IPS-20b (cell line): ENCODE measurements at regions not wholly inside any gene's neighbourhood (a gene's known extent, or its start where the extent isn't known, plus 50 kb on each side); places are given as distances from the start of the nearest gene placed in this dataset.

Source experiments
- H3K27ac ChIP-seq: one replicate; pipeline ENCODE4 v1.5.1; 2013; ENCODE audit warnings: low read length
- H3K27me3 ChIP-seq: 2 replicates; pipeline ENCODE4 v1.6.1; 2013; ENCODE audit warnings: mild to moderate bottlenecking, low read length, inconsistent platforms; ENCODE audit not compliant: insufficient read depth
- H3K36me3 ChIP-seq: 2 replicates; pipeline ENCODE4 v1.6.1; 2013; ENCODE audit warnings: low read depth, mild to moderate bottlenecking, inconsistent platforms, low read length, moderate library complexity; ENCODE audit not compliant: insufficient read depth
- H3K4me1 ChIP-seq: 2 replicates; pipeline ENCODE4 v1.6.1; 2013; ENCODE audit warnings: mild to moderate bottlenecking, control low read depth, inconsistent platforms, low read length, moderate library complexity; ENCODE audit not compliant: insufficient read depth
- H3K4me3 ChIP-seq: 2 replicates; pipeline ENCODE4 v1.5.1; 2013; ENCODE audit warnings: mild to moderate bottlenecking, low read length, inconsistent platforms
- H3K9ac ChIP-seq: 2 replicates; pipeline ENCODE4 v1.6.1; 2013; ENCODE audit warnings: low read depth, mild to moderate bottlenecking, inconsistent platforms, low read length, moderate library complexity
- H3K9me3 ChIP-seq: 2 replicates; pipeline ENCODE4 v1.6.1; 2013; ENCODE audit warnings: mild to moderate bottlenecking, low read depth, low read length, inconsistent platforms; ENCODE audit not compliant: insufficient read depth

GRCh38 chr2:120785228-120785966, 49.7 kb downstream of the GLI2 start:
- Histone ChIP-seq H3K27ac (peak overlapping the region; percentile 86), H3K4me1 (peaks cover 45% of the 10 kb centered on the region)

GRCh38 chr2:120786038-120786960, 50.6 kb downstream of the GLI2 start:
- Histone ChIP-seq H3K4me1 (peaks cover 47% of the 10 kb centered on the region), H3K9me3 (no peaks in the 10 kb centered on the region), H3K9ac (peak overlapping the region; percentile 62; the same call in 1 of the 2 replicates), H3K27ac (peak overlapping the region; percentile 86), H3K4me3 (peak overlapping the region; percentile 35; the same call in 1 of the 2 replicates), H3K27me3 (no peaks in the 10 kb centered on the region), H3K36me3 (no peaks in the 10 kb centered on the region)

More at GRCh38 chr2:120785228-120785966, 49.7 kb downstream of the GLI2 start:
- H3K27me3 ChIP-seq, result no peaks in the 10 kb centered on the region
- H3K4me3 ChIP-seq, result peak overlapping the region; percentile 22; the same call in 1 of the 2 replicates
- no peaks in the 10 kb centered on the region for H3K36me3 ChIP-seq
- H3K9me3 ChIP-seq, result no peaks in the 10 kb centered on the region
- peak overlapping the region; percentile 62; the same call in 1 of the 2 replicates for H3K9ac ChIP-seq

GRCh38 chr2:120787111-120787821, 51.6 kb downstream of the GLI2 start:
- H3K4me1 ChIP-seq, result peaks cover 56% of the 10 kb centered on the region
- peak overlapping the region; percentile 16 for H3K27ac ChIP-seq

GRCh38 chr2:120787822-120788700, 52.4 kb downstream of the GLI2 start:
- Histone ChIP-seq H3K9me3 (no peaks in the 10 kb centered on the region), H3K4me3 (no peak overlapping the region), H3K27me3 (no peaks in the 10 kb centered on the region), H3K36me3 (no peaks in the 10 kb centered on the region), H3K9ac (peak overlapping the region; percentile 23), H3K4me1 (peaks cover 55% of the 10 kb centered on the region), H3K27ac (peak overlapping the region; percentile 16)

More at GRCh38 chr2:120787111-120787821, 51.6 kb downstream of the GLI2 start:
- Histone ChIP-seq H3K36me3 (no peaks in the 10 kb centered on the region), H3K27me3 (no peaks in the 10 kb centered on the region), H3K4me3 (peak overlapping the region; percentile 35; the same call in 1 of the 2 replicates), H3K9ac (peak overlapping the region; percentile 23), H3K9me3 (no peaks in the 10 kb centered on the region)

- Histone ChIP-seq H3K9ac (no peak overlapping the region; the same call in 1 of the 2 replicates), H3K27me3 (no peaks in the 10 kb centered on the region), H3K9me3 (no peaks in the 10 kb centered on the region), H3K4me1 (peaks cover 34% of the 10 kb centered on the region), H3K27ac (no peak overlapping the region), H3K4me3 (no peak overlapping the region), H3K36me3 (no peaks in the 10 kb centered on the region)
Observed at GRCh38 chr2:120791243-120791961, 55.7 kb downstream of the GLI2 start.

- H3K4me3 ChIP-seq, result no peak overlapping the region
- no peaks in the 10 kb centered on the region for H3K27me3 ChIP-seq
- peaks cover 31% of the 10 kb centered on the region for H3K4me1 ChIP-seq
- H3K27ac ChIP-seq, result no peak overlapping the region
- no peaks in the 10 kb centered on the region for H3K9me3 ChIP-seq
- no peaks in the 10 kb centered on the region for H3K36me3 ChIP-seq
- no peak overlapping the region; the same call in 1 of the 2 replicates for H3K9ac ChIP-seq
Observed at GRCh38 chr2:120791962-120792297, 56.3 kb downstream of the GLI2 start.

GRCh38 chr2:120793682-120794403, 58.2 kb downstream of the GLI2 start:
- peaks cover 33% of the 10 kb centered on the region for H3K4me1 ChIP-seq
- H3K27me3 ChIP-seq, result no peaks in the 10 kb centered on the region
- no peak overlapping the region for H3K9ac ChIP-seq
- H3K36me3 ChIP-seq, result no peaks in the 10 kb centered on the region
- no peak overlapping the region for H3K4me3 ChIP-seq
- H3K9me3 ChIP-seq, result no peaks in the 10 kb centered on the region
- H3K27ac ChIP-seq, result no peak overlapping the region

GRCh38 chr2:120794716-120795115, 59.0 kb downstream of the GLI2 start:
- Histone ChIP-seq H3K36me3 (peaks cover 4% of the 10 kb centered on the region; the same call in 1 of the 2 replicates), H3K27ac (no peak overlapping the region), H3K9ac (no peak overlapping the region), H3K4me1 (peaks cover 33% of the 10 kb centered on the region), H3K27me3 (no peaks in the 10 kb centered on the region), H3K4me3 (no peak overlapping the region), H3K9me3 (no peaks in the 10 kb centered on the region)

- Histone ChIP-seq H3K9ac (no peak overlapping the region), H3K4me1 (peaks cover 33% of the 10 kb centered on the region), H3K4me3 (no peak overlapping the region), H3K27me3 (no peaks in the 10 kb centered on the region), H3K36me3 (peaks cover 9% of the 10 kb centered on the region; the same call in 1 of the 2 replicates), H3K27ac (no peak overlapping the region), H3K9me3 (no peaks in the 10 kb centered on the region)
Observed at GRCh38 chr2:120796094-120796493, 60.4 kb downstream of the GLI2 start.
